Kidney capillary endothelial cell (primary cell): ENCODE measurements at regions not wholly inside any gene's neighbourhood (a gene's known extent, or its start where the extent isn't known, plus 50 kb on each side); places are given as distances from the start of the nearest gene placed in this dataset.
A peak's percentile ranks its signal among the peaks of the same experiment; 100 is the strongest.

Source experiments
- DNase-seq: peaks from one replicate; pipeline ENCODE4 v3.0.0-alpha.2; 2018; ENCODE audit warnings: low spot score

- peak; percentile 44 for DNase-seq
These were observed 187.4 kb upstream of the ATP1B1 start for GRCh38 chr1:168918860-168919741.

- peak; percentile 94 for DNase-seq
These were observed 185.9 kb upstream of the ATP1B1 start for GRCh38 chr1:168920456-168921094.

GRCh38 chr1:168921629-168922028, 184.9 kb upstream of the ATP1B1 start:
- no peak for DNase-seq

GRCh38 chr1:168923521-168924136, 182.9 kb upstream of the ATP1B1 start:
- peak; percentile 90 for DNase-seq

GRCh38 chr1:168924976-168925375, 181.5 kb upstream of the ATP1B1 start:
- DNase-seq, result no peak

- DNase-seq, result no peak
These were observed 180.3 kb upstream of the ATP1B1 start for GRCh38 chr1:168926236-168926635.

- DNase-seq, result no peak
These were observed 174.0 kb upstream of the ATP1B1 start for GRCh38 chr1:168932539-168932938.

GRCh38 chr1:168933141-168933805, 173.2 kb upstream of the ATP1B1 start:
- DNase-seq, result no peak

- DNase-seq, result no peak
These were observed 167.2 kb upstream of the ATP1B1 start for GRCh38 chr1:168939110-168939946.

- no peak for DNase-seq
These were observed 166.6 kb upstream of the ATP1B1 start for GRCh38 chr1:168939947-168940223.

- no peak for DNase-seq
These were observed 164.8 kb upstream of the ATP1B1 start for GRCh38 chr1:168941640-168942039.

- DNase-seq, result no peak
These were observed 164.3 kb upstream of the ATP1B1 start for GRCh38 chr1:168942165-168942564.

- DNase-seq, result no peak
These were observed 160.6 kb upstream of the ATP1B1 start for GRCh38 chr1:168945870-168946269.

- DNase-seq, result no peak
These were observed 159.4 kb upstream of the ATP1B1 start for GRCh38 chr1:168947041-168947440.

- DNase-seq, result no peak
These were observed 156.8 kb upstream of the ATP1B1 start for GRCh38 chr1:168949672-168950071.

GRCh38 chr1:168957818-168958217, 148.7 kb upstream of the ATP1B1 start:
- no peak for DNase-seq

- peak; percentile 7 for DNase-seq
These were observed 147.8 kb upstream of the ATP1B1 start for GRCh38 chr1:168958562-168959289.

GRCh38 chr1:168959382-168959781, 147.1 kb upstream of the ATP1B1 start:
- DNase-seq, result no peak

GRCh38 chr1:168960114-168960513, 146.4 kb upstream of the ATP1B1 start:
- DNase-seq, result no peak

- DNase-seq, result peak; percentile 45
These were observed 145.9 kb upstream of the ATP1B1 start for GRCh38 chr1:168960595-168960994.

- no peak for DNase-seq
These were observed 142.9 kb upstream of the ATP1B1 start for GRCh38 chr1:168963601-168964000.
